HAP-1 (cell line): ENCODE measurements at regions not wholly inside any gene's neighbourhood (a gene's known extent, or its start where the extent isn't known, plus 50 kb on each side); places are given as distances from the start of the nearest gene placed in this dataset.

ENCODE experiments used
- DNase-seq, 2 experiments: peaks; one replicate each; pipeline ENCODE4 v3.0.0-alpha.2; 2016 to 2020; ENCODE audit warnings: low spot score in 2 of 2
- H3K27me3 ChIP-seq: fragments of 250-450 bp; sonication (Bioruptor Pico); 2 replicates; pipeline ENCODE4 v1.5.1; 2020; ENCODE audit warnings: low read depth, mild to moderate bottlenecking, moderate library complexity
- H3K36me3 ChIP-seq: fragments of 250-450 bp; sonication (Bioruptor Pico); replicated peaks from 2 replicates; pipeline ENCODE4 v1.5.1; 2020; ENCODE audit warnings: mild to moderate bottlenecking
- H3K4me1 ChIP-seq: fragments of 250-450 bp; sonication (Bioruptor Pico); 2 replicates; pipeline ENCODE4 v1.5.1; 2020; ENCODE audit warnings: mild to moderate bottlenecking
- H3K4me3 ChIP-seq: fragments of 250-450 bp; sonication (Bioruptor Pico); 2 replicates; pipeline ENCODE4 v1.5.1; 2020; ENCODE audit warnings: mild to moderate bottlenecking, moderate library complexity
- H3K9me3 ChIP-seq: fragments of 250-450 bp; sonication (Bioruptor Pico); 2 replicates; pipeline ENCODE4 v1.5.1; 2020; ENCODE audit warnings: mild to moderate bottlenecking, moderate library complexity
- in situ Hi-C: fragments of 300-500 bp; cut with MboI; formaldehyde crosslinking; loops from 3 replicates; pipeline ENCODE4 v1.14.3; 2020; ENCODE audit warnings: low sequenced_read_pairs, inconsistent platforms, mixed read lengths

GRCh38 chr13:40471076-40471475 lies 195.4 kb downstream of the FOXO1 start:
- no peak overlapping the region for H3K4me3 ChIP-seq
- no peak for DNase-seq
- H3K9me3 ChIP-seq = no peaks in the 10 kb centered on the region
- in situ Hi-C loops = no loop called here
- H3K27me3 ChIP-seq = no peaks in the 10 kb centered on the region
- H3K36me3 ChIP-seq = no peaks in the 10 kb centered on the region
- no peaks in the 10 kb centered on the region for H3K4me1 ChIP-seq

- Histone ChIP-seq H3K27me3 (no peaks in the 10 kb centered on the region), H3K36me3 (no peaks in the 10 kb centered on the region), H3K4me3 (no peak overlapping the region), H3K4me1 (no peaks in the 10 kb centered on the region), H3K9me3 (no peaks in the 10 kb centered on the region)
- no peak for DNase-seq
- in situ Hi-C loops = no loop called here
Measured at GRCh38 chr13:40471911-40472310, 194.5 kb downstream of the FOXO1 start.

DNA sequence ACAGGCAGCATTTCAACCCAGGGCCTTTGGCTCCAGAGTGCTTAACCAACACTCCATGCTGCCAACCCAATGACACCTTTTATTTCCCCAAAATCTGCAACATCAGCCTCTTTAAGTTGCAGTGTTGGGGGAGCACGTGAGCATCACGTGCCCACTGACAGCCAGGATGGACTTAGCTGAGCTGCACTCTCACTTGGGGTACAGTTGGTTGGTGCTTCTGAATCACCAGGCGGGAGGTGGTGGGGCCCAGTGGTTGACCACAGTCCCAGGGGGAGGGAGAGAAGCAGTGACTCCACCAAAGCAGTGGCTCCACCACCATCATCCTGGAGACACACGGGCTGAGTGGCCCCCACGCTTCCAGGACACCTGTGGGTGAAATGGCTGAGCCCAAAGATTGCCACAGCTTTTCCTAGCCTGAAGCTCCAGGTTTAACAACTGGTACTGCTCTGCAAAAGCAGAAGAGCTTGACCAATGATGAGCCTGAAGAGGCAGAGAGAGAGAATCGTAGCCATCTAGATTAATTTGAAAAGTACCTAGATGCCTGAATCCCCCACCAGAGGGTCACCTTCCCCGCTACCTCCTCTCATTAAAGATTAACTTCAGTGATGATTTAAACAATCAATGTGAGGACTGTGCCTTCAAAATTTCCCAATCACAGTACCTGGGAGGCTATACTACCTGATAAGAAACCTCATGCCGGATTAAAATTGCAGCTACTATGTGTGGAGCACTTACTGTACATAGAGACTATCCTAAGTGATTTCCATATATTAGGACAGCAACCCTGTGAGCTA lies 193.8 kb downstream of the FOXO1 start:
- Histone ChIP-seq H3K36me3 (no peaks in the 10 kb centered on the region), H3K9me3 (no peaks in the 10 kb centered on the region), H3K27me3 (no peaks in the 10 kb centered on the region), H3K4me3 (no peak overlapping the region), H3K4me1 (no peaks in the 10 kb centered on the region)
- DNase-seq = no peak
- in situ Hi-C loops = no loop called here

- Histone ChIP-seq H3K9me3 (no peaks in the 10 kb centered on the region), H3K36me3 (no peaks in the 10 kb centered on the region), H3K27me3 (no peaks in the 10 kb centered on the region), H3K4me3 (no peak overlapping the region), H3K4me1 (no peaks in the 10 kb centered on the region)
- in situ Hi-C loops = no loop called here
- no peak for DNase-seq
Measured at GRCh38 chr13:40475617-40476016, 190.8 kb downstream of the FOXO1 start.

GRCh38 chr13:40476175-40476958 lies 190.1 kb downstream of the FOXO1 start:
- Histone ChIP-seq H3K9me3 (no peaks in the 10 kb centered on the region), H3K27me3 (no peaks in the 10 kb centered on the region), H3K4me1 (no peaks in the 10 kb centered on the region), H3K36me3 (no peaks in the 10 kb centered on the region), H3K4me3 (no peak overlapping the region)
- no peak for DNase-seq
- in situ Hi-C loops = no loop called here

GRCh38 chr13:40477623-40478608 lies 188.5 kb downstream of the FOXO1 start:
- Histone ChIP-seq H3K4me3 (no peak overlapping the region), H3K36me3 (no peaks in the 10 kb centered on the region), H3K9me3 (no peaks in the 10 kb centered on the region), H3K4me1 (no peaks in the 10 kb centered on the region), H3K27me3 (no peaks in the 10 kb centered on the region)
- in situ Hi-C loops = no loop called here
- no peak for DNase-seq

DNA sequence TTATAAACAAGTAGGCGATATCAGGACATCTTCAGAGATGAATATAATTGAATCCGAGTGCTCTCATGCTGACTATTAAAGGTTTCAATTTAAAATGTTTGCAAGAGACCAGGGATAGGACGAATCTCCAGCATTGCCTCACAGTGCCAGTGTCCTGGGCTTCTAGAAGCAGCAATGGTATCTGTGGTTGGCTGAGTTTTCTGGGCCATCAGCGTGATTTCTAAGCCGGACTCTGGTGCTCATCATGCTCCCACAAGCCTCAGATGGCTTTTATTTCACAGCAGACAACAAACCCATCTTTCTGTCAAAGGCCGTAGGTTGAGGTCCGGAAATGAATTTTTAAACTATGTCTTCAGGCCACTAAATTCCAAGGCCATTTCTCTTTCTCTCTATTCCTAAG lies 187.7 kb downstream of the FOXO1 start:
- Histone ChIP-seq H3K36me3 (no peaks in the 10 kb centered on the region), H3K4me1 (no peaks in the 10 kb centered on the region), H3K27me3 (no peaks in the 10 kb centered on the region), H3K4me3 (no peak overlapping the region), H3K9me3 (no peaks in the 10 kb centered on the region)
- in situ Hi-C loops = no loop called here
- no peak for DNase-seq

DNA sequence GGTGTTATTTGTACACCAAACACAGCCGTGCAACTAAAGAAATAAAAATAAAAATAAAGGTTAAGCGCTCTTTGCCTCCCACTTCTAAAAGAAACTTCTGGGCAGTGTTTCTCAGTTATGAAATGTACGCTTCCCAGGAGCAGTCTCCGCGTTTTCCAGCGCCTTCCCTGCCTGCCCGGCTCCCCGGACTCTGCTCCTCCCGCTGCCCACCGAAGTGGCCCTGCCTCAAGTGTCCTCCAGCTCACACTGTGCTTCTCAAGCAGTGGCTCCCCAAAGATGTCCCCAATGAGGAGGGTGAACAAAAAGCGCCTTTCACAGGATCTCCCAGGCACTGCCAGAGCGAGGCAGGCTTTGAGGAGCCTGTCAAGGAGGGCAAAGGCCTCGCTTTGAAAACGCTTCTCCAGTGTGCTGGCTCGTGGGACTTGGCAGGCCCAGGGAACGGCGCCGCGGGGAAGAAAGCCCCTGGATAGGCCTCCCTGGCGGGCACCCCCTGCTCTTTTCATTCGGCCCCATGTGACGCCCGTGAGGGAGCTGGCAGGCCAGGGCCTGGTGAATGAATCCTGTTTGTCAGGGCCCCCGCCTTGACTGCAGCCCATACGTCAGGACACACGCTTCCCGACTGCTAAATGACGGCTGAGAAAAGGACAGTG lies 187.1 kb downstream of the FOXO1 start:
- in situ Hi-C loops = no loop called here
- Histone ChIP-seq H3K9me3 (no peaks in the 10 kb centered on the region), H3K4me1 (no peaks in the 10 kb centered on the region), H3K4me3 (no peak overlapping the region), H3K27me3 (no peaks in the 10 kb centered on the region), H3K36me3 (no peaks in the 10 kb centered on the region)
- no peak for DNase-seq

GRCh38 chr13:40480012-40480914 lies 186.2 kb downstream of the FOXO1 start:
- Histone ChIP-seq H3K36me3 (no peaks in the 10 kb centered on the region), H3K9me3 (no peaks in the 10 kb centered on the region), H3K4me3 (no peak overlapping the region), H3K4me1 (no peaks in the 10 kb centered on the region), H3K27me3 (no peaks in the 10 kb centered on the region)
- in situ Hi-C loops = no loop called here
- DNase-seq = no peak

GRCh38 chr13:40480915-40481516 lies 185.4 kb downstream of the FOXO1 start:
- in situ Hi-C loops = no loop called here
- Histone ChIP-seq H3K4me3 (no peak overlapping the region), H3K36me3 (no peaks in the 10 kb centered on the region), H3K27me3 (no peaks in the 10 kb centered on the region), H3K4me1 (no peaks in the 10 kb centered on the region), H3K9me3 (no peaks in the 10 kb centered on the region)
- no peak for DNase-seq

GRCh38 chr13:40483601-40484000 lies 182.8 kb downstream of the FOXO1 start:
- Histone ChIP-seq H3K36me3 (no peaks in the 10 kb centered on the region), H3K27me3 (no peaks in the 10 kb centered on the region), H3K4me3 (no peak overlapping the region), H3K9me3 (no peaks in the 10 kb centered on the region), H3K4me1 (no peaks in the 10 kb centered on the region)
- in situ Hi-C loops = no loop called here
- no peak for DNase-seq

GRCh38 chr13:40484101-40484800 lies 182.2 kb downstream of the FOXO1 start:
- in situ Hi-C loops = no loop called here
- no peaks in the 10 kb centered on the region for H3K4me1 ChIP-seq
- no peaks in the 10 kb centered on the region for H3K36me3 ChIP-seq
- no peak overlapping the region for H3K4me3 ChIP-seq
- H3K27me3 ChIP-seq = no peaks in the 10 kb centered on the region
- DNase-seq = no peak
- no peaks in the 10 kb centered on the region for H3K9me3 ChIP-seq
